ENCODE measurements at regions not wholly inside any gene's neighbourhood (a gene's known extent, or its start where the extent isn't known, plus 50 kb on each side); places are given as distances from the start of the nearest gene placed in this dataset.

GRCh38 chr7:86148501-86148900 lies 495.2 kb upstream of the GRM3 start:
- TF ChIP-seq CTCF (IDR thresholded peaks at IDR 0.05) = no peak
- no peak for TF ChIP-seq POLR2A (IDR thresholded peaks at IDR 0.05)
- no peak for TF ChIP-seq POLR2AphosphoS5 (IDR thresholded peaks at IDR 0.05)
